Heart left ventricle (tissue), 16 donors: ENCODE measurements at regions not wholly inside any gene's neighbourhood (a gene's known extent, or its start where the extent isn't known, plus 50 kb on each side); places are given as distances from the start of the nearest gene placed in this dataset.

Source experiments
- ATAC-seq, 4 donors: fragments of 200-7000 bp; cut with Tn5 transposase; one replicate each; pipeline ENCODE4 v1.9.1; 2020 to 2022; ENCODE audit warnings: moderate library complexity in 4 of 4, mild to moderate bottlenecking in 3 of 4, moderate number of reproducible peaks in 1 of 4
- DNase-seq, 5 donors: peaks; one replicate each; pipeline ENCODE4 v3.0.0-alpha.2; 2020
- H3K27ac ChIP-seq, 12 donors: fragments of 200-600 bp; sonication (generic) in 4 of 12; one replicate each; pipeline versions ENCODE4 v1.5.0 to v1.8.0; 2016 to 2022; ENCODE audit warnings: mild to moderate bottlenecking in 2 of 12
- H3K27me3 ChIP-seq, 9 donors: fragments of 200-600 bp; sonication (generic) in 2 of 9; one replicate each; pipeline versions ENCODE4 v1.5.1 to v1.8.0; 2016 to 2022; ENCODE audit warnings: mild to moderate bottlenecking in 3 of 9
- H3K36me3 ChIP-seq, 9 donors: fragments of 200-600 bp; sonication (generic) in 2 of 9; one replicate each; pipeline versions ENCODE4 v1.5.0 to v1.8.0; 2018 to 2022; ENCODE audit warnings: mild to moderate bottlenecking in 2 of 9
- H3K4me1 ChIP-seq, 12 donors: fragments of 200-600 bp; sonication (generic) in 4 of 12; one replicate each; pipeline versions ENCODE4 v1.5.0 to v1.8.0; 2016 to 2022; ENCODE audit warnings: mild to moderate bottlenecking in 3 of 12
- H3K4me3 ChIP-seq, 12 donors: fragments of 200-600 bp; sonication (generic) in 4 of 12; one replicate each; pipeline versions ENCODE4 v1.5.0 to v1.8.0; 2017 to 2022; ENCODE audit warnings: mild to moderate bottlenecking in 9 of 12, moderate library complexity in 4 of 12
- H3K9me3 ChIP-seq, 12 donors: fragments of 200-600 bp; sonication (generic) in 4 of 12; one replicate each; pipeline versions ENCODE4 v1.5.0 to v1.8.0; 2016 to 2022; ENCODE audit warnings: mild to moderate bottlenecking in 1 of 12
- POLR2A ChIP-seq, 2 donors: fragments of 450-650 bp; IDR thresholded peaks; one replicate each; pipeline ENCODE4 v1.6.1; 2017; ENCODE audit warnings: antibody characterized with exemption in 2 of 2, mild to moderate bottlenecking in 2 of 2, moderate library complexity in 2 of 2
- WGBS, 4 donors: extraction: QIAGEN DNeasy Blood & Tissue Kit in 2 of 4; methylation state at CpG; one replicate each; pipeline versions ENCODE4 v1.1.5 to v1.1.7; 2013 to 2018; 5-methylcytosine and 5-hydroxymethylcytosine counted together
- intact Hi-C, 10 donors: fragments of 100-400 bp; cut with DNase I; formaldehyde crosslinking; loops; one replicate each; pipeline versions ENCODE4 v1.11.1 to v1.14.2; 2022
- TF ChIP-seq, protein P1 (sequence below), 12 donors: fragments of 200-600 bp; sonication (generic) in 4 of 12; IDR thresholded peaks; one replicate each; pipeline versions ENCODE4 v1.5.0 to v1.8.0; 2018 to 2022; ENCODE audit warnings: antibody characterized with exemption in 12 of 12, mild to moderate bottlenecking in 5 of 12
- donor health status: ischemic (EF 13 %, LVEDD 7.1; RV severe dilation, severe dysfunction).
- donor health status: healthy with polysubstance abuse.
- donor health status: DM: no; HTN: yes; CAD: no.
- donor health status: DM: no; HTN: no; CAD: no.
- donor health status: ischemic (EF 25% LVEDD 6.9; RV normal size, moderate dysfunction).
- donor health status: ischemic (EF 25% LVEDD 5.7; RV mildly dilated, moderate dysfunction).
- donor health status: healthy.
- donor health status: DM: yes; HTN: yes; CAD: no.
- donor health status: ischemic (EF 35%, LVEDD 5.7; RV mildly dilated, moderate dysfunction).
- donor health status: nonischemic (EF 11% LVEDD 7.7; RV severe dilation, severe dysfunction).
- donor health status: DM: yes; HTN: yes; CAD: no.
- donor health status: PGD.
- donor health status: ischemic (EF 29% LVEDD 5.4; RV normal size, mild dysfunction).
- donor health status: nonischemic (EF 23%, LVEDD 6.1; RV moderate dilation, normal function).

DNA sequence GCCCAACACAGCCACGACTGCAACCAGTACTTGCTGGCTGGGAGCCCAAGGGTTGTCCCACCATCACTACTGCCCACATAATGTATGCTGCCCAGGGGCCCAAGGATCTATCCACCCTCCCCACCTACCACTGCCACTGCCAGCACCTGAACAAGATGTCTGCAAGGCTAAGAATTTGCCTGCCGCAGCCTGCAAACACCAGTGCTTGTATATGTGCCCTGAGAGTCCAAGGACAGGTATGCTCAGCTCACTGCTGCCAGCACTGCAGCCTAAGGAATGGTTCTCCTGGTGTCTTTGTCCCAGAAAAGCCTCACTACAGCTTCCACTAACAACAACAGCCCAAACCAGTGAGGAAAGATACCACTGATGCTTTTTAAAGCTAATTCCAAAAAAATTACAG lies 1174.0 kb downstream of the SORCS1 start:
- WGBS, 4 donors, result 85 to 100% (median 94%) methylated on average over 1 to 2 of the region's 2 CpGs
- intact Hi-C loops, result no loop called here
- Histone ChIP-seq H3K27ac (no peak overlapping the region), H3K4me1 (no peaks in the 10 kb centered on the region), H3K27me3 (no peaks in the 10 kb centered on the region), H3K9me3 (peaks cover 0 to 7% (median 0%) of the 10 kb centered on the region in 12 donors), H3K36me3 (no peaks in the 10 kb centered on the region), H3K4me3 (no peak overlapping the region)
- no peak for DNase-seq
- no peak for ATAC-seq
- TF ChIP-seq POLR2A (IDR thresholded peaks at IDR 0.05), result no peak
- TF ChIP-seq, protein P1, sequence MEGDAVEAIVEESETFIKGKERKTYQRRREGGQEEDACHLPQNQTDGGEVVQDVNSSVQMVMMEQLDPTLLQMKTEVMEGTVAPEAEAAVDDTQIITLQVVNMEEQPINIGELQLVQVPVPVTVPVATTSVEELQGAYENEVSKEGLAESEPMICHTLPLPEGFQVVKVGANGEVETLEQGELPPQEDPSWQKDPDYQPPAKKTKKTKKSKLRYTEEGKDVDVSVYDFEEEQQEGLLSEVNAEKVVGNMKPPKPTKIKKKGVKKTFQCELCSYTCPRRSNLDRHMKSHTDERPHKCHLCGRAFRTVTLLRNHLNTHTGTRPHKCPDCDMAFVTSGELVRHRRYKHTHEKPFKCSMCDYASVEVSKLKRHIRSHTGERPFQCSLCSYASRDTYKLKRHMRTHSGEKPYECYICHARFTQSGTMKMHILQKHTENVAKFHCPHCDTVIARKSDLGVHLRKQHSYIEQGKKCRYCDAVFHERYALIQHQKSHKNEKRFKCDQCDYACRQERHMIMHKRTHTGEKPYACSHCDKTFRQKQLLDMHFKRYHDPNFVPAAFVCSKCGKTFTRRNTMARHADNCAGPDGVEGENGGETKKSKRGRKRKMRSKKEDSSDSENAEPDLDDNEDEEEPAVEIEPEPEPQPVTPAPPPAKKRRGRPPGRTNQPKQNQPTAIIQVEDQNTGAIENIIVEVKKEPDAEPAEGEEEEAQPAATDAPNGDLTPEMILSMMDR (IDR thresholded peaks at IDR 0.05), result no peak

DNA sequence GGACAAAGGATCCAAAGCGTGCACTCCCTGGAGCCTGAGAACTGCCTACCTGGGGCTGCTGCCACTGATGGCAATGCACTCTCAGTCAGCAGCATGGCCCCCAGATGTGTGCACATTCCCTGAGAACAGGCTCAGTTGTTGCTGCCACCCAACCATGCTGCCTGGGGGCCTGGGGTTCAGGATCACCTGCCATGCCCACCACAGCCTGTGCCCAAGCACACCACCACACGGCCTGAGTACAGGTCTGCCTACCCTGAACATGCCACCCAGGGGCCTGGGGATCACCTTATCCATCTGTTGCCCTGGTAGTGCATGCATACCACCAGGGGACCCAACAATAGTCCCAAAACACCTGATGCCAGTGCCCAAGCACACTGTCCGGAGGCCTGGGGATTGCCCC lies 1174.5 kb downstream of the SORCS1 start:
- H3K27me3 ChIP-seq, result no peaks in the 10 kb centered on the region
- H3K4me3 ChIP-seq, result no peak overlapping the region
- TF ChIP-seq, protein P1 (IDR thresholded peaks at IDR 0.05), result no peak
- TF ChIP-seq POLR2A (IDR thresholded peaks at IDR 0.05), result no peak
- intact Hi-C loops, result no loop called here
- no peak overlapping the region for H3K27ac ChIP-seq
- no peaks in the 10 kb centered on the region for H3K36me3 ChIP-seq
- ATAC-seq, result no peak
- no peaks in the 10 kb centered on the region for H3K4me1 ChIP-seq
- no peak for DNase-seq
- peaks cover 0 to 7% (median 0%) of the 10 kb centered on the region in 12 donors for H3K9me3 ChIP-seq
- WGBS, 4 donors, result 77 to 95% (median 84%) methylated on average over 1 to 3 of the region's 3 CpGs

DNA sequence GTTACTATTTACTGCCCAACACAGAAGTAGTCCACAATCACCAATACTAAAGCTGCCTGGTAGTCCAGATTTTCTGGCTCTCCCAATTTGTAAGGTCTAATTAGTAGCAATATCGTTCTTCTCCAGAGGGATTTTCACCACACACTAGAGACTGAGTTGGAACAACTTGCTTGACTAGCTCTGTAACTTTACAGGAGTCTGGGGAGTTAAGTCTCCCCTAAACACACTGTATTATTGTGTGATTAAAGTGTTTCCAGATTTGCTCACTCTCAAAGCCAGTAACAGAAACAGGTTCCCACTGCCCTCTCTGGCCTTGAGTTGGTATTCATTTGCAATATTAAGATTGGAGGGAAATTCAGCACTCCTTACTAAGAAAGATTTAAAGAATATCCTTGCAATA lies 1175.7 kb downstream of the SORCS1 start:
- Histone ChIP-seq H3K36me3 (no peaks in the 10 kb centered on the region), H3K27me3 (no peaks in the 10 kb centered on the region), H3K4me3 (no peak overlapping the region), H3K27ac (no peak overlapping the region), H3K4me1 (no peaks in the 10 kb centered on the region), H3K9me3 (peaks cover 0 to 7% (median 0%) of the 10 kb centered on the region in 12 donors)
- DNase-seq, result no peak
- intact Hi-C loops, result no loop called here
- TF ChIP-seq, protein P1 (IDR thresholded peaks at IDR 0.05), result no peak
- TF ChIP-seq POLR2A (IDR thresholded peaks at IDR 0.05), result no peak
- no peak for ATAC-seq
- 57 to 85% (median 70%) methylated on average over 1 of the region's 1 CpG for WGBS, 4 donors

DNA sequence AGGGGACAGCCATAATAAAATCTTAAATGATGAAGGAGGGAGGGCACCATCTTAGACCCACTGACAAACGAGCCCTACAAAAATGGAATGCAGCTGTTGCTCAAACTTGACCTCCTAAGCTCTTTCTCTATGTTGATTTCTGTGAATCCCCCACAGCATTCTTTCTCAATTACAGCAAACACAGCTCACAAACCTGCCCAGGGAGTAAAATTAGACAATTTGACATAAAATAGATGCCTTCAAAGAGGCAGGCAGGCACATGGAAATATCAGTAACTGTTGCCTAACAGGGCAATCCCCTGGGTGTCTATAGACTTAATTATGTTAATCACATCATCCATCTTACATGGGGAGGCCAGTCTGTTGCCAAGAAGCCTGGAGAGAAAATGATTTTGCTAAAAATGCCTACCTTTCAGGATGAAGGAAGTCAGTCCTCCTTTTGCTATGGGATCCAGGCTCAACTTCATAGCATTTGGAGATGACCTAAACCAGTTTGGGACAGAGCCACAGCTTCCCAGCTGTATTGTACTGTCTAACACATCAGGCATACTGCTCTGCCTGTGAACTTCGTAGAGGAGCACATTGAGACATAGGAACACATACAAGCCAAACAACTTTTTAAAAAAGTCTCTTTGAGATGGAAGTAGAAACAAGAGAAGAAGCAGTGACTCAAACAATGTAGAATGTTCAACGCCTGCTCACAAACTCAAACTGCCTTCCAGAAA lies 1177.4 kb downstream of the SORCS1 start:
- ATAC-seq (peak in 2 of 4 donors; percentile 38 to 68), DNase-seq (peak in 1 of 5 donors; percentile 30)
- no peaks in the 10 kb centered on the region for H3K4me1 ChIP-seq
- intact Hi-C loops, result no loop called here
- no peak overlapping the region for H3K4me3 ChIP-seq
- H3K9me3 ChIP-seq, result peaks cover 0 to 3% (median 0%) of the 10 kb centered on the region in 12 donors
- no peak overlapping the region for H3K27ac ChIP-seq
- WGBS, 4 donors, result 49 to 73% (median 65%) methylated on average over 3 of the region's 3 CpGs
- H3K27me3 ChIP-seq, result no peaks in the 10 kb centered on the region
- TF ChIP-seq POLR2A (IDR thresholded peaks at IDR 0.05), result no peak
- TF ChIP-seq, protein P1 (IDR thresholded peaks at IDR 0.05), result no peak
- H3K36me3 ChIP-seq, result no peaks in the 10 kb centered on the region
